ENCODE measurements at regions not wholly inside any gene's neighbourhood (a gene's known extent, or its start where the extent isn't known, plus 50 kb on each side); places are given as distances from the start of the nearest gene placed in this dataset.

DNA sequence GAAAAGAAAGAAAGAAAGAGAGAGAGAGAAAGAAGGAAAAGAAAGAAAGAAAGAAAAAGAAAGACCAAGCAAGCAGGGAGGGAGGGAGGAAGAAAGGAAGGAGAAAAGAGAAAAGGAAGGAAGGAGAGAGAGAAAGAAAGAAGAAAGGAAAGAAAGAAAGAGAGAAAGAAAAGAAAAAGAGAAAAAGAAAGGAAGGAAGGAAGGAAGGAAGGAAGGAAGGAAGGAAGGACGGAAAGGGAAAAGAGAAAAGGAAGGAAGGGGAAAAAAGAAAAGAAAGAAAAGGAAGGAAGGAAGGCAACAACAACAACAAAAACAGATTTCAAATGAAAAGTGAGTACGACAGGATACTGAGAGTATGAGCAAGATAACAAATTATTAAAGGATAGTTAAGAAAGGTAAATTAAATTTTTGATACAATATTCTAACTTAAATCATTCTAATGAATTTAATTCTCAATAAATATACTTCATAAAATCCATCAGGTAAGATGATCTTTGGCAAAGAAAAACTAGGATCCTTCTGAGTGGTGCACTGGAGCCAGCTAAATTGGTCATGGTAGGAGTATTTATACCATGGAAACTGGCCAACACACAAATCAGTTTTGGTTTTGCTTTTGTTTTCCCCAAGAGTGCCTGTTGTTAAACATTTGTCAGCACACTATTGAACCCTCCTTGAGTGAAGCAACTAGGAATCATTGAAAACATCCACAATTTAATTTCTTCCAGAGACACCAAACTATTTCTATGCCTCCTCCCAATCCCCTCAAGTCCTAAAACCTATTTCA lies 56.1 kb upstream of the DYRK2 start:
- peak; percentile 45 for DNase-seq

DNA sequence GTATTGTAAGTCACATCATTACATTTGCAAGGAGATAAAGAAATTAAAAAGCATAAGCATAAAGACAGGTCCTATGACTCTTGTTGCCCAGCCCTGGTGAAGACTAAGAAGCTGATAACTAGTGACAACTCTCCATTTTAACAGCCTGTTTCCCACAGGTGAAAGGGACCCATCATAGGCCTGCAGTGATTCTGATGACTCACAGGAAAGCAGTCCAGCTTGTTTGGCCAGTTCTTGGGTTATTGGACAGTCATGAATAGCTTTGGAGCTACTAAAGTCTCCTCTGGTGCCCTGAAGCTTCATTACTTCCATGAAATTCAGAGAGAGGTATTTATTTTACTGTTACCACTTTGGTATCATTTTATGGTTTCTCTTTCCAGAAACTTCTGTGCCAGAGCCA lies 55.5 kb upstream of the DYRK2 start:
- peak; percentile 21 for DNase-seq

DNA sequence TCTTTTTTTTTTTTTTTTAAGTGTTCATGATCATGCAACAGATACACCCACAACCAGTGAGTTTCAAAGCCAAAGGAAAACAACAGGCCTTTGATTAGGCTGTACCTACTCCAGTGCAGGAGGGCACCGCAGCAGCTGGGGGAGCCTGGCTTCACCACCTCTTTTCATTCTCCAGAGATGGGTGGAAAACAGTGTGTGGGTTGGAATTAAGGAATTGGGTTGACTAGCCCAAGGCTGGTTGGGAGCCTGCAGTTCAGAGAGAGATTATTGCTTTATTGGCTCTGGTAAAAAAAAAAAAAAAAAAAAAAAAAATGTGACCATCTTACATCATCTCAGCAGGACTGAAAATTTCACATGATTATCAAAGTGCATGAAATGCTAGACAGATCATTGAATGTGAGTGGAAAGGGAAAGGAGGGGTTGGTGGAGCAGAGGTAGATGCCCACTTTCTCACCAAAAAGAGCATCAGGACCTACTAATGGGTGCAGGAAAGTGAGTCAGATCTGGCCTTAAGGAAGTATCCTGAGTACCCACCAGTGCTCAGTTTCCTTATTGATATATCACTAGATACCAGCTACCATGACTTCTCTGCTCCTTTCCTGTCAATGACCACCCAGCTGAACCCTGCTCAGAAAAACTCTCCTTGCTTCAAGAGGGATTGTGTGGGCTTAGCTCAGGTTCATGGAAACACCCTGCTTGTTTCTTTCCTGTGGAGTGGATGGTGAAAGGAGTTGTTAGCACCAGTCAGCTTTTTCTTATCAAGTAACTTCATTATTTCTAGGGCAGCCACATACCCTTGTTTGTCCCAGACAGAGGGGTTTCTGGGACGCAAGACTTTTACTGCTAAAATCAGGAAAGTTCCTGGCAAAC lies 54.8 kb upstream of the DYRK2 start:
- DNase-seq, result no peak

DNA sequence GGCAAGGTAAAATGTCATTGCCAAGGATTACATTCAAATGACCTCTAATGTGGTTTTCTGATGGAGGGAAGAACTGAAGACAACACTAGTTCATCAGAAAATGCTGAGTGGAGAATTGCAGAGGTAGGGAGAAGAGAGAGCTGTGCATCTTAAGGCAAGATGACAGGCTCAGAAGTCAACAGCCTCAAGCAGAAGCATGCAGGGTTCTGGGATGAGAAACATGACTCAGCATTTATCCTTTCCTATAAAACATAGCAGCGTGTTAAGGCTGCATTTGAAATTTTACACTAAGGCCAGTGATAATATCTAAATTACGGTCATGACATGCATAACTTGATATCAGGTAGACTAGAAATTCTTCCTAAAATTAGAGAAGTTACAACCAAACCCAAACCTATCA lies 53.7 kb upstream of the DYRK2 start:
- peak; percentile 6 for DNase-seq

DNA sequence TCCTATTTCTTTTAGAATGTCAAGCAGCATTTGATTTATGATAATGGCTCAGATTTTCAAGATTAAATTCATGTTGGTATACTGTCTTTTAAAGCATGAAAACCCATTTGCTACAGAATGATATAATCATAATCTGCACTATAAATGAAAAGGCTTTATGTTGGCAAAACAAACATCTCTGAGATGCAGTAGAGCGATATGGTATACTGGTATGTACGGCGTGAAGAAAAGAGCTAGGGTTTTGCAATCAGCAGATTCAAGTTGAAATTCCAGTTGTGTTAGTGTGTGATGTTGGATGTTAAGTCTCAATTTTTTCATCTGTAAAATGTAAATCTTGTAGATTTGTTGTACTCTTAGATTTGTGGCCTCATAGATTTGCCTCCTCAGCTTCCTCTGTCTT lies 53.2 kb upstream of the DYRK2 start:
- no peak for DNase-seq

DNA sequence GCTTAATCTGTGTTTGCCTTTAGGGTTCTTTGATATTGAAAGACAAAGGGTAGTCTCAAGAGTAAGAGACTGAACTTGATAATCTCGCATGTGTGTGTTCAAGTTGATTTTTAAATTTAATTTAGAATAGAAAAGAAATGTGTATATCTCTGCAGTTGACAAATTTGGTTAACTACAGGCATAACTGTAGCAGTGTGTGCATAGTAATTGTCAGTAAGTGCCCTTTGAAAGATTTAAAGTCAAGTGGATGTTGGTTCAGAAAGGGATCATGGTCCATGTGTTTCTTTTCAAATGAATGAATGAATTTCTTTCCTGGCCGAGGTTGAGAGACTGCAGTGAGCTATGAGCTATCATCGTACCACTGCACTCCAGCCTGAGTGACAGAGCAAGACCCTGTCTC lies 49.9 kb upstream of the DYRK2 start:
- no peak for DNase-seq
